A549 (cell line): ENCODE measurements at regions not wholly inside any gene's neighbourhood (a gene's known extent, or its start where the extent isn't known, plus 50 kb on each side); places are given as distances from the start of the nearest gene placed in this dataset.

Experiments used
- ATAC-seq, 2 experiments: fragments of 200-7000 bp in 1 of 2; fragments of >200 bp in 1 of 2; cut with Nextera tagmentation in 1 of 2; cut with Tn5 transposase in 1 of 2; 3 replicates each; pipeline versions ENCODE4 v1.8.0 to v1.9.1; 2018 to 2020; ENCODE audit warnings: mild to moderate bottlenecking in 1 of 2, moderate library complexity in 1 of 2
- CTCF ChIA-PET: fragments of 300-600 bp; sonication (Branson Sonifier 250); formaldehyde crosslinking; extraction: SDS; loops from one replicate; lab custom pipeline; 2021; ENCODE audit warnings: antibody characterized with exemption, inconsistent platforms; lab: Yijun Ruan, JAX
- POLR2A ChIA-PET: fragments of 350-600 bp; formaldehyde crosslinking; extraction: SDS; loops from one replicate; lab custom pipeline; 2021; ENCODE audit warnings: antibody characterized with exemption, inconsistent platforms; lab: Yijun Ruan, JAX
- DNase-seq, 2 experiments: peaks; one replicate each; pipeline versions ENCODE4 v3.0.0 to v3.0.0-alpha.2; 2011 to 2016; ENCODE audit warnings: low read depth in 1 of 2, low spot score in 1 of 2
- FAIRE-seq: peaks from 2 replicates; lab custom pipeline; 2011; peaks lifted over from hg19 to GRCh38; lab: Jason Lieb, UNC
- H3K27ac ChIP-seq, 2 experiments: fragments of >200 bp; sonication (Bioruptor Twin); formaldehyde crosslinking; 3 replicates each; pipeline ENCODE4 v1.5.1; 2016 to 2017
- H3K4me1 ChIP-seq: fragments of >200 bp; sonication (Bioruptor Twin); formaldehyde crosslinking; 3 replicates; pipeline ENCODE4 v1.6.1; 2016
- H3K4me2 ChIP-seq: fragments of >200 bp; sonication (Bioruptor Twin); formaldehyde crosslinking; 3 replicates; pipeline ENCODE4 v1.6.1; 2016
- H3K4me3 ChIP-seq: fragments of >200 bp; sonication (Bioruptor Twin); formaldehyde crosslinking; 3 replicates; pipeline ENCODE4 v1.5.1; 2016
- H3K9me3 ChIP-seq: fragments of >200 bp; sonication (Bioruptor Twin); formaldehyde crosslinking; 3 replicates; pipeline ENCODE4 v1.6.1; 2016
- CBX2 ChIP-seq: fragments of 200-600 bp; sonication (generic); IDR thresholded peaks from 2 replicates; pipeline ENCODE4 v1.6.1; 2016; ENCODE audit warnings: low read depth, mild to moderate bottlenecking, borderline replicate concordance
- CHD2 ChIP-seq: fragments of 150-350 bp; IDR thresholded peaks from 2 replicates; pipeline ENCODE4 v1.6.1; 2014; ENCODE audit warnings: low read length; ENCODE audit not compliant: partially characterized antibody
- EHMT2 ChIP-seq: fragments of 200-600 bp; sonication (generic); IDR thresholded peaks from 2 replicates; pipeline ENCODE4 v1.6.1; 2016; ENCODE audit warnings: antibody characterized with exemption, low read depth, mild to moderate bottlenecking, moderate library complexity
- EP300 ChIP-seq, 2 experiments: fragments of >200 bp; sonication (Bioruptor Twin); formaldehyde crosslinking; IDR thresholded peaks; 2 replicates in 1 of 2; 3 replicates in 1 of 2; pipeline ENCODE4 v1.6.1; 2016 to 2017
- ESRRA ChIP-seq: fragments of 150-350 bp; IDR thresholded peaks from 2 replicates; pipeline ENCODE4 v1.6.1; 2014; ENCODE audit warnings: mild to moderate bottlenecking, low read length, borderline replicate concordance
- FOSB ChIP-seq: fragments of 250-450 bp; sonication (Bioruptor Pico); IDR thresholded peaks from 2 replicates; pipeline ENCODE4 v1.5.0; 2020; ENCODE audit warnings: mild to moderate bottlenecking, moderate library complexity
- FOSL2 ChIP-seq, 2 experiments: fragments of 450-650 bp in 1 of 2; fragments of >200 bp in 1 of 2; sonication (Bioruptor Twin) in 1 of 2; formaldehyde crosslinking; IDR thresholded peaks; 2 replicates each; pipeline versions ENCODE4 v1.5.0 to v1.6.1; 2016 to 2020; ENCODE audit warnings: mild to moderate bottlenecking in 1 of 2, moderate library complexity in 1 of 2
- HDAC2 ChIP-seq: fragments of 200-600 bp; sonication (generic); IDR thresholded peaks from 2 replicates; pipeline ENCODE4 v1.6.1; 2016
- HOXA7 ChIP-seq: fragments of 250-450 bp; sonication (Bioruptor Pico); IDR thresholded peaks from 2 replicates; pipeline ENCODE4 v1.5.0; 2020; ENCODE audit warnings: mild to moderate bottlenecking, moderate library complexity
- HOXB5 ChIP-seq: fragments of 250-450 bp; sonication (Bioruptor Pico); IDR thresholded peaks from 2 replicates; pipeline ENCODE4 v1.5.0; 2020; ENCODE audit warnings: mild to moderate bottlenecking, moderate library complexity
- JUNB ChIP-seq: fragments of >200 bp; sonication (Bioruptor Twin); formaldehyde crosslinking; IDR thresholded peaks from 2 replicates; pipeline ENCODE4 v1.6.1; 2016
- KDM1A ChIP-seq: fragments of 200-600 bp; sonication (generic); IDR thresholded peaks from 2 replicates; pipeline ENCODE4 v1.6.1; 2016; ENCODE audit warnings: low read depth, mild to moderate bottlenecking
- MAFK ChIP-seq: fragments of 450-650 bp; IDR thresholded peaks from 2 replicates; pipeline ENCODE4 v1.6.1; 2014; ENCODE audit not compliant: partially characterized antibody
- MAZ ChIP-seq: fragments of 150-350 bp; IDR thresholded peaks from 2 replicates; pipeline ENCODE4 v1.6.1; 2014; ENCODE audit warnings: antibody characterized with exemption, low read depth, low read length, borderline replicate concordance
- NFE2L2 ChIP-seq: fragments of 150-350 bp; conservative IDR thresholded peaks from 2 replicates; pipeline ENCODE4 v1.6.1; 2014; ENCODE audit warnings: low read length
- NPAS2 ChIP-seq: fragments of 250-450 bp; sonication (Bioruptor Pico); IDR thresholded peaks from 2 replicates; pipeline ENCODE4 v1.8.0; 2022; ENCODE audit warnings: mild to moderate bottlenecking, moderate library complexity, borderline replicate concordance
- PHF8 ChIP-seq: fragments of 200-600 bp; sonication (generic); IDR thresholded peaks from 2 replicates; pipeline ENCODE4 v1.6.1; 2016; ENCODE audit warnings: low read depth, mild to moderate bottlenecking, antibody characterized with exemption, moderate library complexity, borderline replicate concordance
- POLR2AphosphoS2 ChIP-seq: conservative IDR thresholded peaks from 2 replicates; pipeline ENCODE4 v1.6.1; 2012; ENCODE audit warnings: low read length, improper control_type of control experiment, inconsistent platforms
- RARB ChIP-seq: fragments of 250-450 bp; sonication (Bioruptor Pico); IDR thresholded peaks from 2 replicates; pipeline ENCODE4 v1.8.0; 2021; ENCODE audit warnings: mild to moderate bottlenecking, moderate library complexity
- TFCP2L1 ChIP-seq: fragments of 250-450 bp; sonication (Bioruptor Pico); IDR thresholded peaks from 2 replicates; pipeline ENCODE4 v1.5.0; 2021; ENCODE audit warnings: mild to moderate bottlenecking
- TP53 ChIP-seq: fragments of 250-450 bp; sonication (Bioruptor Pico); IDR thresholded peaks from 2 replicates; pipeline ENCODE4 v1.5.0; 2021; ENCODE audit warnings: mild to moderate bottlenecking, moderate library complexity
- ZC3H11A ChIP-seq: fragments of 450-650 bp; IDR thresholded peaks from 2 replicates; pipeline ENCODE4 v1.6.1; 2014; ENCODE audit warnings: antibody characterized with exemption, mild to moderate bottlenecking
- ZSCAN20 ChIP-seq: fragments of 250-450 bp; sonication (Bioruptor Pico); IDR thresholded peaks from 2 replicates; pipeline ENCODE4 v1.8.0; 2022; ENCODE audit warnings: mild to moderate bottlenecking, moderate library complexity
- WGBS: methylation state at CpG from one replicate; pipeline ENCODE4 v1.1.6; 2017; ENCODE audit errors: missing lambda C conversion rate; 5-methylcytosine and 5-hydroxymethylcytosine counted together
- TF ChIP-seq, protein P1 (sequence below): fragments of 450-650 bp; IDR thresholded peaks from 2 replicates; pipeline ENCODE4 v1.6.1; 2014; ENCODE audit warnings: antibody characterized with exemption
- TF ChIP-seq, protein P2 (sequence below): fragments of >200 bp; sonication (Bioruptor Twin); formaldehyde crosslinking; IDR thresholded peaks from 3 replicates; pipeline ENCODE4 v1.5.1; 2016
- TF ChIP-seq, protein P3 (sequence below): IDR thresholded peaks from 2 replicates; pipeline ENCODE4 v1.6.1; 2012
- TF ChIP-seq, protein P4 (sequence below): fragments of >200 bp; sonication (Bioruptor Twin); formaldehyde crosslinking; IDR thresholded peaks from 2 replicates; pipeline ENCODE4 v1.6.1; 2016
- TF ChIP-seq, protein P5 (sequence below): fragments of 150-350 bp; IDR thresholded peaks from 2 replicates; pipeline ENCODE4 v1.6.1; 2014; ENCODE audit warnings: low read depth, mild to moderate bottlenecking, low read length

DNA sequence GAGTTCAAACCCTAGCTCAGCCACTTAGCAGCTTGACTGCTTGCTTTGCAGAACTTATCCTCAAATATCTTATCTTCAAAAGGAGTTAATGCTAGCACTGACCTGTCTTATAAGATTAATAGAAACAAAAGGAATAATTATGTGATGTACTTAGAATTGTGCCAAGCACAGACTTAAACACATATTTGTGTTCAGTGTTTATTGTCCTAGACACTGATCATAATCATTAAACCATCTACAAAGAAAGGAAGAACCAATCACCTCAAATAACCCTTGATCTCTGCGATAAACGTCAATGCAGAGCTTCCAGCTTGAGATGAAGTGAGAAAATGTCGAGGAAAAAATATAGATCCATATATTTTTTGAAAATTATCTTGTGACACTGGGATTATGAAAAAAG, 73.1 kb downstream of the ATXN7L3B start:
- Histone ChIP-seq H3K4me1 (no peaks in the 10 kb centered on the region), H3K9me3 (no peaks in the 10 kb centered on the region), H3K4me3 (no peak overlapping the region), H3K27ac (no peak overlapping the region), H3K4me2 (no peak overlapping the region)
- ChIA-PET CTCF (no interaction called here), POLR2A (no interaction called here)
- ATAC-seq (no peak), FAIRE-seq (no peak), DNase-seq (no peak)
- 23% methylated on average over 3 of the region's 3 CpGs for WGBS
- TF ChIP-seq HDAC2 (no peak), CBX2 (no peak), MAFK (no peak), FOSB (CRISPR knock-in tag) (no peak), EHMT2 (no peak), ZSCAN20 (CRISPR knock-in tag) (no peak), JUNB (no peak), HOXB5 (CRISPR knock-in tag) (no peak), POLR2AphosphoS2 (no peak), KDM1A (no peak), NPAS2 (no peak), NFE2L2 (no peak), ESRRA (no peak), TFCP2L1 (CRISPR knock-in tag) (no peak), FOSL2 (IDR thresholded peaks at IDR 0.05) (no peak), FOSL2 (CRISPR knock-in tag; IDR thresholded peaks at IDR 0.05) (no peak), CHD2 (no peak), MAZ (no peak), HOXA7 (no peak)
- TF ChIP-seq, protein P1, sequence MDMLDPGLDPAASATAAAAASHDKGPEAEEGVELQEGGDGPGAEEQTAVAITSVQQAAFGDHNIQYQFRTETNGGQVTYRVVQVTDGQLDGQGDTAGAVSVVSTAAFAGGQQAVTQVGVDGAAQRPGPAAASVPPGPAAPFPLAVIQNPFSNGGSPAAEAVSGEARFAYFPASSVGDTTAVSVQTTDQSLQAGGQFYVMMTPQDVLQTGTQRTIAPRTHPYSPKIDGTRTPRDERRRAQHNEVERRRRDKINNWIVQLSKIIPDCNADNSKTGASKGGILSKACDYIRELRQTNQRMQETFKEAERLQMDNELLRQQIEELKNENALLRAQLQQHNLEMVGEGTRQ, result no peak

DNA sequence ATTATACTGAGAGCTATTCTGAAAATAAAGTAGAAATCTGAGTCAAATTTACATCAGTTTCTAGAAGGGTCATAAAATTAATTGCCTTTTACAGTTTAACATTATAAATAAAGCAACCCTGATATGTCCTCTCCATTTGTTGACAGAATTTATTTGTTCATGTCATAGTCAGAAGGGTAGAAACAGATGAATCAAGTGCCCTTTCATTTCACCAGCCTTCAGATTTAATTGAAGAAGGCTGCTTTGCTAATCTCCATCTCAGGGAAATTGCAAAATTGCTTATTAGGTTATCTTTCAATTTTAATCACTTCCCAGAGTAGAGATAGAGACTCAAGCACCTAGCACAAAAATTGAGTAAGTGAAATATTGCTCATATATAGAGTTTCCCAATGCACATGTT, 76.8 kb downstream of the ATXN7L3B start:
- no peak overlapping the region for H3K4me3 ChIP-seq
- no peaks in the 10 kb centered on the region for H3K4me1 ChIP-seq
- ATAC-seq (no peak), FAIRE-seq (no peak), DNase-seq (no peak)
- no peak overlapping the region for H3K27ac ChIP-seq
- TF ChIP-seq TP53, result no peak
- TF ChIP-seq MAZ, result no peak
- no peak for TF ChIP-seq ZC3H11A
- no peak for TF ChIP-seq FOSL2 (IDR thresholded peaks at IDR 0.05)
- no peak for TF ChIP-seq FOSL2 (CRISPR knock-in tag; IDR thresholded peaks at IDR 0.05)
- no peak for TF ChIP-seq RARB (CRISPR knock-in tag)
- TF ChIP-seq NFE2L2, result no peak
- no peak for TF ChIP-seq TFCP2L1 (CRISPR knock-in tag)
- TF ChIP-seq, protein P2, sequence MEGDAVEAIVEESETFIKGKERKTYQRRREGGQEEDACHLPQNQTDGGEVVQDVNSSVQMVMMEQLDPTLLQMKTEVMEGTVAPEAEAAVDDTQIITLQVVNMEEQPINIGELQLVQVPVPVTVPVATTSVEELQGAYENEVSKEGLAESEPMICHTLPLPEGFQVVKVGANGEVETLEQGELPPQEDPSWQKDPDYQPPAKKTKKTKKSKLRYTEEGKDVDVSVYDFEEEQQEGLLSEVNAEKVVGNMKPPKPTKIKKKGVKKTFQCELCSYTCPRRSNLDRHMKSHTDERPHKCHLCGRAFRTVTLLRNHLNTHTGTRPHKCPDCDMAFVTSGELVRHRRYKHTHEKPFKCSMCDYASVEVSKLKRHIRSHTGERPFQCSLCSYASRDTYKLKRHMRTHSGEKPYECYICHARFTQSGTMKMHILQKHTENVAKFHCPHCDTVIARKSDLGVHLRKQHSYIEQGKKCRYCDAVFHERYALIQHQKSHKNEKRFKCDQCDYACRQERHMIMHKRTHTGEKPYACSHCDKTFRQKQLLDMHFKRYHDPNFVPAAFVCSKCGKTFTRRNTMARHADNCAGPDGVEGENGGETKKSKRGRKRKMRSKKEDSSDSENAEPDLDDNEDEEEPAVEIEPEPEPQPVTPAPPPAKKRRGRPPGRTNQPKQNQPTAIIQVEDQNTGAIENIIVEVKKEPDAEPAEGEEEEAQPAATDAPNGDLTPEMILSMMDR, result no peak
- TF ChIP-seq, protein P3, sequence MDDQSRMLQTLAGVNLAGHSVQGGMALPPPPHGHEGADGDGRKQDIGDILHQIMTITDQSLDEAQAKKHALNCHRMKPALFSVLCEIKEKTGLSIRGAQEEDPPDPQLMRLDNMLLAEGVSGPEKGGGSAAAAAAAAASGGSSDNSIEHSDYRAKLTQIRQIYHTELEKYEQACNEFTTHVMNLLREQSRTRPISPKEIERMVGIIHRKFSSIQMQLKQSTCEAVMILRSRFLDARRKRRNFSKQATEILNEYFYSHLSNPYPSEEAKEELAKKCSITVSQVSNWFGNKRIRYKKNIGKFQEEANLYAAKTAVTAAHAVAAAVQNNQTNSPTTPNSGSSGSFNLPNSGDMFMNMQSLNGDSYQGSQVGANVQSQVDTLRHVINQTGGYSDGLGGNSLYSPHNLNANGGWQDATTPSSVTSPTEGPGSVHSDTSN, result no peak
- TF ChIP-seq, protein P1, result no peak
- no peak for TF ChIP-seq HDAC2
- no peak for TF ChIP-seq EP300 (IDR thresholded peaks at IDR 0.05)
- TF ChIP-seq, protein P4, sequence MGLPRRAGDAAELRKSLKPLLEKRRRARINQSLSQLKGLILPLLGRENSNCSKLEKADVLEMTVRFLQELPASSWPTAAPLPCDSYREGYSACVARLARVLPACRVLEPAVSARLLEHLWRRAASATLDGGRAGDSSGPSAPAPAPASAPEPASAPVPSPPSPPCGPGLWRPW, result no peak
- TF ChIP-seq PHF8, result no peak
- TF ChIP-seq, protein P5, sequence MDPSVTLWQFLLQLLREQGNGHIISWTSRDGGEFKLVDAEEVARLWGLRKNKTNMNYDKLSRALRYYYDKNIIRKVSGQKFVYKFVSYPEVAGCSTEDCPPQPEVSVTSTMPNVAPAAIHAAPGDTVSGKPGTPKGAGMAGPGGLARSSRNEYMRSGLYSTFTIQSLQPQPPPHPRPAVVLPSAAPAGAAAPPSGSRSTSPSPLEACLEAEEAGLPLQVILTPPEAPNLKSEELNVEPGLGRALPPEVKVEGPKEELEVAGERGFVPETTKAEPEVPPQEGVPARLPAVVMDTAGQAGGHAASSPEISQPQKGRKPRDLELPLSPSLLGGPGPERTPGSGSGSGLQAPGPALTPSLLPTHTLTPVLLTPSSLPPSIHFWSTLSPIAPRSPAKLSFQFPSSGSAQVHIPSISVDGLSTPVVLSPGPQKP, result no peak
- TF ChIP-seq HOXB5 (CRISPR knock-in tag), result no peak
- CTCF ChIA-PET, result no interaction called here
- POLR2A ChIA-PET, result no interaction called here
- H3K9me3 ChIP-seq, result no peaks in the 10 kb centered on the region
- no peak overlapping the region for H3K4me2 ChIP-seq
